HG02852 (cell line): ENCODE measurements at regions not wholly inside any gene's neighbourhood (a gene's known extent, or its start where the extent isn't known, plus 50 kb on each side); places are given as distances from the start of the nearest gene placed in this dataset.

Source experiments
- ATAC-seq: cut with Tn5 transposase; IDR thresholded peaks from one replicate; pipeline ENCODE4 v1.9.1; 2021; ENCODE audit warnings: mild to moderate bottlenecking, moderate library complexity; ENCODE audit not compliant: unreplicated experiment

- ATAC-seq = no peak
Measured at GRCh38 chr2:236939721-236940231, 145.9 kb upstream of the COPS8 start.

GRCh38 chr2:236940497-236940896, 145.2 kb upstream of the COPS8 start:
- no peak for ATAC-seq

DNA sequence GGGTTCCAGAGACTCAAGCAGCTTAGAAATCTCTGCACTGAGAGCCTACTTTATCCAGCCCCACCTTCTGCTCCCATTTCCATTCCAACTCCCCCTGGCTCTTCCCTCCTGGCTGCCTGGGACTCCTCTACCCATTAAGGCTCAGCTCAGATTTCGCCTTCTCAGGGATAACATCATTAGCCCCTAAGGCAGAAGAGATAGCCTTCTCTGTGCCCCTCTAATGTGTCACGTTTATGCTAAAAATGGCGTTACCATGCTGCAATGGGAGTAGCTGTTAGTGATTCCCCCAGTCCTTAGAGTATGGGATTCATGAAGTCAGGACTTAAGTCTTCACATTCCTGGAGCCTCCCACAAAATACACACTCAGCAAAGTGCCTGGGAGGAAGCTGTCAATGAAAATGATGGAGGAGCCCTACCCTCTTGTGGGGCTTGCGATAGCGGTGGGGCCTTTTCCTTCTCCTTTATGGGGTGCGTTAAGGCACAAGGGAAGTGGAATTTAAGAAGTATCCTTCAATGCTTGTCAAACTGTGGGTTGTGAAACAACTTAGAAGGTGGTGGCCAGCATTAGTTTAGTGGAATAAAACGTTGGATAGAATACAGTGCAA, 144.7 kb upstream of the COPS8 start:
- ATAC-seq = no peak

GRCh38 chr2:236941551-236941950, 144.1 kb upstream of the COPS8 start:
- no peak for ATAC-seq

- no peak for ATAC-seq
Measured at GRCh38 chr2:236942554-236942953, 143.1 kb upstream of the COPS8 start.

GRCh38 chr2:236943068-236943467, 142.6 kb upstream of the COPS8 start:
- ATAC-seq = no peak

- ATAC-seq = no peak
Measured at GRCh38 chr2:236943841-236944513, 141.7 kb upstream of the COPS8 start.

DNA sequence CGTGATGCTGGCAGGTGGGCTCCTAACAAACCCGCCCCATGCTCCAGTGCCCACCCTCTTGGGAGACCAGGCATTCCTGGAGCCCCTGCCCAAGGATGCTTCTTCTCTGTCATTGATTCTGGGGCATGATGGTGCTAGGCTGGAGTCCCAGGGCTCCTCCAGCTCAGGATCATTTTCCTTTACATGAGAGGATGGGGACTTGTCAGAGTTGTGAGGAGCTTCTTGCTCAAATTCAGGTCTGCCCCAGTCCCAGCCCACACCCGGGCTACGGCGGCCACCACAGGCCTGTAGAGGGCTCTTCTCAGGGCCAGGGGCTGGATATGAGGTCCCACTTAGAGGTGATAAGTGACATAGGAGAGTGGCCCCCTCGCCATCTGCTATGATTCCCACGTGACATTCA, 141.1 kb upstream of the COPS8 start:
- ATAC-seq = no peak

DNA sequence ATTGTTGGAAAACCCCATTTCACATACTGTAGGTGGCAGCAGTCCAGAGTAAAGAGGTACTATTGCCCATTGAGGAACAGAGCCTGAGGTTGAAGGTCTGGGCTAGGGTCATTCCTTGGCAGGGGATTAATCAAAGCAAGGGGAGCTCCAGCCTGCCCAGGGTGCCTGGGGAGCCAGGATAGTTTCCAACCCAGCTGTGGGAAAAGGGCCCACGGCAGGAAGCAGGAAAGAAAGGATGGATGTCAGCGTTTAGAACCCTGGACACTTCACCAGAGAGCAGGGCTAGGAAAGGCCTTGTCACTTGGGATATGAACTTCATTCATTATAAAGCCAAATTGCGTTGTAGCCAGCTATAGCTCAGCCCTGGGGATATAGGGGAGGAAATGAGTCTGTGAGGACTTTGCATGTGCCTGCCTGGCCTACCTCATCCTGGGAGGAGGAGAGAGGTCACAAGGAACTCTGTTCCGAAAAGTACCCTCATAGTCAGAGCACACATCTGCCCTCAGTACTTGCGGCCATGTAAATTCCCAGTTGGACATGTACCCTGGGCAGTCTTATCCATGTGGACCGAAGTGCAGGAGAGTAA, 140.2 kb upstream of the COPS8 start:
- ATAC-seq = no peak

- ATAC-seq = no peak
Measured at GRCh38 chr2:236946871-236947270, 138.8 kb upstream of the COPS8 start.

- no peak for ATAC-seq
Measured at GRCh38 chr2:236947294-236947693, 138.4 kb upstream of the COPS8 start.

DNA sequence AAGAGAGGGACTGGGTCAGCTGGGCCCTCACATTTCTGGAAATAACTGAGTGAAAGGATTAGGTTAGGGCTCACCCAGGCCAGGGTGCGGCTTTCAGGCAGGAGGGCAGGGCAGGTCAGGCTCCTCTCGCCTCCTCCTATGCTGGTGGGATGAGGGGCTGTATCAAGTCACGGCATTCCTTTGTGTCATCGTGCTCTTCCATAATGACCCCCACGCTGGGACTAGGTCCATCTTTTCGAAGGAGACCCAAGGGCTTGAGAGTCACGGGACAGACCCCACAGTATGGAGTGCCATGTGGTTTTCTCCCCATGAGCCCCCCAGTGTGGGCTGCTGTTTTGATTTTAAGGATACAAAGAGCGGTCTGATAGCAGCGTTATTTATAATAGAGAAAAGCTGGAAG, 137.8 kb upstream of the COPS8 start:
- no peak for ATAC-seq

DNA sequence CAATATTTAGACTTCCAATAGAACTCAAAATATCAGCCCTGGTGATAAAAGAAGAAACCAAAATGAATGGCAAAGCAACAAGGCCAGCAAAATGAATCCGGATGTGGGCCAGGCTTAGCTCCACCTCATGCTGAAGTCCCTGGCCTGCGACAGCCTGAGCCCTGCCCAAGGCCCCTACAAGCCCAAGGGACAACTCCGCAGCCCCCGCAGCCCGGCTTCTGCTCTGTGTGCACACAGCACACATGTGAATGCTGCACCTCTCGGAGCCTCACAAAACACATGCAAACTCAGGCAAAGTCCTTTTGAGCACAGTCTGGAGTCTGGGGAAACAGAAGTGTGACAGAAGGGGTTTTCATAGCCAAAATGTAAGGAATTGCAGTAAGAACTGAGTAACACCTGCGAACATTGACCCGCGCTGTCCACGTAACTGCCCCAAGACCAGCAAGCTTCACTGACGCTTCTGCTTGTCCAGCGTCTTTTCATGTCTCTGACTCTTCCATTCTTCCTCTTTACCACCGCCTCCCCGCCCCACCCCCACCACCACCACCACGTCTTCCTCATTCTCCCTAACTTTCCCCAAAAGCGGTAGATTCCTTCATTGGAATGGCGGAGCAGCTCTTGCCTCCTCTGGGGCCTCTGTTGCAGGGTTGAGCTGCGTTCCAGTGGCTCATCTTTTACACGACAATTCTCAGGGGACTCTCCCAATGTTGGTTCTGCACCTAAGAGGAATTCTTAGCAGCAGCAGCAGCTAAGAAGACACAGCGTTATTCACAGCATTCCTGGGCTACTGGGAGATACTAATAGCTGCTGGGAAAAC, 136.4 kb upstream of the COPS8 start:
- ATAC-seq = no peak

- ATAC-seq = no peak
Measured at GRCh38 chr2:236951830-236952475, 133.7 kb upstream of the COPS8 start.

- no peak for ATAC-seq
Measured at GRCh38 chr2:236954641-236955040, 131.0 kb upstream of the COPS8 start.

- ATAC-seq = no peak
Measured at GRCh38 chr2:236955521-236956030, 130.1 kb upstream of the COPS8 start.

DNA sequence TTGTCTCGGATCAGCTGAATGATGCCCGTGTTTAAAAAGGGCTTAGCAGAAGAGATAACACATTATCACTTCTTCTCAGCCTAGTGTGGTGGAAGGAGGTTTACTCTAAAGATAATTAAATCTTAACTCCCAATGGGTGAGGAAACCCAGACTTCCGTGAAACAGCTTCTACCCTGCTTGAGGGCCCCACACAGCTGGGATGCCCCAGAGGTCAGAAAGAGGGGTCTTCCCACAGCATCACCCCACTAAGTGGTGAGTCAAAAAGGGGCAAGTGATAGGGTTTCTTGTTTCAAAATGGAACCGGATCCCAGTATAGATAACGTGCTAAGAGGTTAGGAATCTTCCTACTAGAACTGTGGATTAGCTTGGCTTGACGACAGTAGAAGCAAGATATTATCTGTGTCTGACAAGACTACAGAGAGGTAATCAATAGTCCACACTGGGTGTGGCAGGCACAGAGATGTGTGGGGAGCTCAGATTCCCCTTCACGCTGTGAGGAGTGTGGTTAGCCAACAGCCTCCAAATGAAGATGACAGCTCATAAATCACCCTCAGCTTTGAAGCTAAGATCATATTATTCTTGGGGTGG, 129.6 kb upstream of the COPS8 start:
- ATAC-seq = no peak

DNA sequence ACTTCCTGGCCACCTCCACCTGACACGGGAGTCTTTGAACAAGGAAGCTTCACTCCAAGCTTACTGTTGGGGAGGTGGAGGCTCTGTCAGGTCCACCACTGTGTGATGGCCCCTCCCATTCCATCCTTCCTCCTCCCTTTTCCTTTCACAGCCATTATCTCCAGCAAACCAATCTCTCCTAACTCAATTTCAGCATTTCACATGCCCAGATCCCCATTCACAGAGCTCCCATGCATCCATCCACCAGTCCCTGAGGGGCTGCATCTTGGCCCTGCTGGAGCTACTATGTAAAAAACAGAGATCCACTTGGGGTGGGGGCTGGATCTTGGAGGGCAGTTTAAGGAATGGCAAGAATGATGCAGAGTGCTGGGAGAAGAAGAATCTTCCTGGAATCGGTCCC, 129.0 kb upstream of the COPS8 start:
- no peak for ATAC-seq

GRCh38 chr2:236959036-236959435, 126.7 kb upstream of the COPS8 start:
- no peak for ATAC-seq

- ATAC-seq = no peak
Measured at GRCh38 chr2:236959876-236960275, 125.8 kb upstream of the COPS8 start.
